H7 (cell line): ENCODE measurements at regions not wholly inside any gene's neighbourhood (a gene's known extent, or its start where the extent isn't known, plus 50 kb on each side); places are given as distances from the start of the nearest gene placed in this dataset.

Source experiments
- DNase-seq: peaks from one replicate; pipeline ENCODE4 v3.0.0; 2012
- H3K27me3 ChIP-seq: 2 replicates; pipeline ENCODE4 v1.6.0; 2011; ENCODE audit warnings: mild to moderate bottlenecking, low read length; ENCODE audit not compliant: control insufficient read depth, insufficient read depth
- H3K36me3 ChIP-seq: replicated peaks from 2 replicates; pipeline ENCODE4 v1.5.1; 2011; ENCODE audit warnings: low read length; ENCODE audit not compliant: control insufficient read depth, insufficient read depth
- H3K4me3 ChIP-seq: 2 replicates; pipeline ENCODE4 v1.5.1; 2011; ENCODE audit warnings: low read depth, mild to moderate bottlenecking, control low read depth, low read length, moderate library complexity; ENCODE audit not compliant: insufficient read depth

DNA sequence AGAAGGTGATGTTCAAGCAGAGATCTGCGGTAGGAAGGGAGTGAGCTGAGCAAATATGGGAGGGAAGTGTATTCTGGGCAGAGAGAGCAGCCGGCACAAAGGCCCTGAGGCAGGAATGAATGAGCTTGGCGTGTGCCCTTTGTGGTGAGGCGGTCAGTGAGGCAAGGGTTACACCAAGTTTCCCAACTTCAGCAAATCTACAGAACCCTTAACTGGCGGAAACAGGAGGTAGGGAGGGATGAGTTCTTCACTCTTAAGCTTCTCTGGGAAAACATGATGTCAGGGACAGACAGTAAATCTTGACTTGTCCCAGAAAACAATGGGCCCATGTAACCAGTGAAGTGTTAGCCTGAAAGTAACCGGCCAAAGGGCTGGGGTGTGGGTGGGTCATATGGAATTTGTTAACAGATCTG is 97.1 kb upstream of the PTPN1 start:
- Histone ChIP-seq H3K4me3 (no peak overlapping the region), H3K27me3 (no peaks in the 10 kb centered on the region), H3K36me3 (no peaks in the 10 kb centered on the region)
- no peak for DNase-seq

- Histone ChIP-seq H3K4me3 (no peak overlapping the region), H3K27me3 (no peaks in the 10 kb centered on the region), H3K36me3 (no peaks in the 10 kb centered on the region)
- DNase-seq, result no peak
Measured at GRCh38 chr20:50415021-50415515, 95.1 kb upstream of the PTPN1 start.

DNA sequence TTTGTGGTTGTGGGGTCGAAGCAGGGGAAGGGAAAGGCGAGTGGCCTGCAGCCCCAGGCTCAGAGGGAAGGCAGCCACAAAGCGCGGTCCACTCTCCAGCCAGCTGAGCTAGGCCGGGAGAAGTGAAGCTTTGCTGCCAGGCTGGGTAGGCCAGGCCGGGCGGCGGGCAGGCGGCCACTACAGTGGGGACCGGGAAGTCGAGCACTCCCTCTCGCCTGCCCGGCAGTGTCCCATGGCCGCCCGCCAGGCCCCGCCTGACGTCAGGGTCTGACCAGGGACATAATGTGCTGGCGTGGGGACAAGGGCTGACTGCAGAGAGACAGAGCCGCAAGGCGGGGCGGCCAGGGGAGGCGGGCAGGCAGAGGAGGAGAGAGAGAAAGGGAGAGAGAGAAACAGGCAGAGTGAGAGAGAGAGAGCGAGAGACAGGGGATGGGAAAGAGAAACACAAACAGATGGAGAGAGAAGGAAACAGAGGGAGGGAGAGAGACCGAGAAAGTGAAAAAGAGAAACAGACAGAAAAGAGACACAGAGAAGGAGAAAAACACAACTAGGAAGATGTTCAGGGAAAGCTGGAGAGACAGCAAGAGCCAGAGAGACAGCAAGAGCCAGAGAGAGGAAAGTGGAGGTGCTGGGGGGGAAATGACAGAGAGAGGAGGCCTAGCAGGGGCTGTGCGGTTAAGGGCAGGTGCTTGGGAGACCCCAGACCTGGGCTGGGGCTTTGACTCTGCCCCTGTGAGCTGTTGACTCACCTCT is 94.5 kb upstream of the PTPN1 start:
- no peaks in the 10 kb centered on the region for H3K36me3 ChIP-seq
- H3K27me3 ChIP-seq, result no peaks in the 10 kb centered on the region
- no peak overlapping the region for H3K4me3 ChIP-seq
- peak; percentile 68 for DNase-seq

- H3K4me3 ChIP-seq, result no peak overlapping the region
- no peaks in the 10 kb centered on the region for H3K27me3 ChIP-seq
- H3K36me3 ChIP-seq, result no peaks in the 10 kb centered on the region
- no peak for DNase-seq
Measured at GRCh38 chr20:50416269-50417022, 93.7 kb upstream of the PTPN1 start.

DNA sequence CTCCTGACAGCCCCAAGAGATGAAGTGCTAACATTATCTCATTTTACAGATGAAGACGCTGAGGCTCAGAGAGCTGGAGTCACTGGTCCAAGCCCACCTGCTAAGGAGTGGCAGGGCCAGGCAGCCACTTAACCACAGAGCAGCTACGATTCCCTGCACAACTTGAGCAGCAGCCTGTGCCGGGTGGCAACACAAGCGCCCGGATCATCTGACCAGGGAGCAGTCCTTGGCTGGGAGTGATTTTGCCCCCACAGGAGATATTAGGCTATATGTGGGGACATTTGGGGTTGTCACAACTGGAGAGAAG is 93.2 kb upstream of the PTPN1 start:
- no peaks in the 10 kb centered on the region for H3K27me3 ChIP-seq
- no peak overlapping the region for H3K4me3 ChIP-seq
- H3K36me3 ChIP-seq, result no peaks in the 10 kb centered on the region
- DNase-seq, result no peak

DNA sequence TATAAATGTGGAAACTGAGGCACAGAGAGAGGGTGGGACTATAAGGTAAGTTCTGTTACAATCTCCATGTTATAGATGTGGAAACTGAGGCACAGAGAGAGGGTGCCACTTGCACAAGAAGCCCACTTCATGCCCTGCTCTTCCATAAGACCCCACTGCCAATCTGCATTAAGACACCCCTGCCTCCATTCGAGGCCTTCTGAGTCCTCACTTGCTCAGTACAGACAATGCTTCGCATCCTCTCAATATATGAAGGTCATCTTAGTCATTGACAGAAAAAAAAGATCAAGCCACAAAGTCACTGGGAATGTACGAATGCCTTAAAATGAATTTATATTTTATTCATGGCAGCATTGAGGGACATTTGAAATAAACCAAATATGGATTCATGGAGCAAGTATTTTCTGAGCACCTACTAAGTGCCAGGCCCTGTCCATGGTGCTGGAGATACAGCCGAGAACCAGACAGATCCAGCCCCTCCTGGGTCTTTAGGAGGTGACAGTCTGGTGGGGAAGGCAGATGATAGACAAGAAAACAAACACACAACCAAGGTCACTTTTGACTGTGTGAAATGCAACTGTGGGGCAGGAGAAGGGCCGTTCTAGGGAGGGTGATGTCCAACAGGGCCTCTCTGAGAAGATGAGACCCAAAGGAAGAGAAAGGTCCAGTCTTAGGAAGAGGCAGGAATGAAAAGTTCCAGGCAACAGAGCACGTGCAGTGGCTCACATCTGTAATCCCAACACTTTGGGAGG is 92.5 kb upstream of the PTPN1 start:
- no peak for DNase-seq
- Histone ChIP-seq H3K36me3 (no peaks in the 10 kb centered on the region), H3K4me3 (no peak overlapping the region), H3K27me3 (no peaks in the 10 kb centered on the region)

DNA sequence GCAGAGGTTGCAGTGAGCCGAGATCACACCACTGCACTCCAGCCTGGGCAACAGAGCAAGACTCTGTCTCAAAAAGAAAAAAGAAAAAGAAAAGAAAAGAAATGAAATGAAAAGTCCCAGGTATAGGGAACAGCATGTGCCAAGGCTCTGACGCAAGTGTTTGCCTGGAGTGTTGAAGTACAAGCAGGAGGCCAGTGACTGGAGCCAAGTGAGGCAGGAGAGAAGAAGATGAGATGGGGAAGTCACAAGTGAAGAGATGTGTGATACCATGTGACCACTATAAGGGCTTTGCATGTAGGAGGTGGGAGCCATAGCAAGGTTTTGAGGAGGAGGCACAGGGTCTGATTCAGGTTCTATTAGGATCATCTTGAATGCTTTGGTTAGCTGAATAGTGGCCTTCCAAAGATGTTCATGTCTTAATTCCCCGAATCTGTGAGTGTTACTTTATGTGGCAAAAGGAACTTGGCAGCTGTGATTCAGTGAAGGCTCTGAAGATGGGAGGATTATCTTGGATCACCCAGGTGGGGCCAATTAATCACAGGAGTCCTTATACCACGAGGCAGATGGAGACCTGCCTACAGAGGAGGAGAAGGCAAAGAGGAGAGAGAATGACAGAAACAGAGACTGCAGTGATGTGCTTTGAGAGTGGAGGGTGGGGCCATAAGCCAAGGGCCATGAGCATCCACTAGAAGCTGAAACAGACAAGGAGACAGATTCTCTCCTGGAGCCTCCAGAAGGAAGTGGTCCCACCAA is 91.1 kb upstream of the PTPN1 start:
- no peak overlapping the region for H3K4me3 ChIP-seq
- H3K27me3 ChIP-seq, result no peaks in the 10 kb centered on the region
- H3K36me3 ChIP-seq, result no peaks in the 10 kb centered on the region
- no peak for DNase-seq

GRCh38 chr20:50420380-50420779 is 89.8 kb upstream of the PTPN1 start:
- DNase-seq, result no peak
- no peaks in the 10 kb centered on the region for H3K27me3 ChIP-seq
- H3K36me3 ChIP-seq, result no peaks in the 10 kb centered on the region
- no peak overlapping the region for H3K4me3 ChIP-seq

- no peaks in the 10 kb centered on the region for H3K36me3 ChIP-seq
- no peak for DNase-seq
- no peak overlapping the region for H3K4me3 ChIP-seq
- H3K27me3 ChIP-seq, result no peaks in the 10 kb centered on the region
Measured at GRCh38 chr20:50421356-50422340, 88.5 kb upstream of the PTPN1 start.

- H3K27me3 ChIP-seq, result no peaks in the 10 kb centered on the region
- H3K36me3 ChIP-seq, result no peaks in the 10 kb centered on the region
- no peak for DNase-seq
- no peak overlapping the region for H3K4me3 ChIP-seq
Measured at GRCh38 chr20:50423758-50424157, 86.4 kb upstream of the PTPN1 start.

DNA sequence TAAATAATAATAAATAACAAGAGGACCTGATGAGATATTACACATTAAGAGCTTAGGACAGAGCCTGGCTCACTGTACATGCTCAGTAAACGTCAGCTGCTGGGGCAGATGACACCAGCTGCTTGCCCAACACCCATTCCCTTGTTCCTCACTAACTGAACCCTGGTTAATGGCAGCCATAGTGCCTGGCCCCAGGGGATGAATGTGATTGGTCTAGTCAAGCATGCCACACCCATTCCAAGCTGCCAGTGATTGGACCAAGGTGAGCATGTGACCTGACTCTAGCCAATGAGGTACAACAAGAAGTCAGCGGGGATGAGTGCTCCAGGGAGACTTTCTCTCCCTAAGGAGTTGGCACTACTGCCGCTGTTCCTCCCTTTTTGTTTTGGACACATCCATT is 85.1 kb upstream of the PTPN1 start:
- no peaks in the 10 kb centered on the region for H3K27me3 ChIP-seq
- no peak overlapping the region for H3K4me3 ChIP-seq
- H3K36me3 ChIP-seq, result no peaks in the 10 kb centered on the region
- no peak for DNase-seq

GRCh38 chr20:50426866-50427718 is 83.1 kb upstream of the PTPN1 start:
- DNase-seq, result no peak
- no peak overlapping the region for H3K4me3 ChIP-seq
- no peaks in the 10 kb centered on the region for H3K36me3 ChIP-seq
- no peaks in the 10 kb centered on the region for H3K27me3 ChIP-seq

DNA sequence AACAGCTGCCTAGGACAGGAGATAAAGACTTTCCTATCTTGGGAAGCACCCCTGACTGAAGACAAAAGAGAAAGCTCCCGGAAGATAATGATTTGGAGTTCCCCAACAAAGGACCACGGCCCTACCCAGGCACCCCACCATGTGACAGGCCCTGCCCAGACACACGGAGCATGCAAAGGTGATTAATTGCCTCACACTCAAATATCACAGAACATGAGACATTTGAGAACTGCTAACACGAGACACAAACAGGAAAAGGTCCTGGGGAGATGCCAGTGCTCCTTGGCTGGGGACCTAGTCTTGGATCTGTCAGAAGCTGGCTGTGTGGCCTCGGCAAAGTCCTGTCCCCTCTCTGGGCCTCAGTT is 82.5 kb upstream of the PTPN1 start:
- Histone ChIP-seq H3K4me3 (no peak overlapping the region), H3K27me3 (no peaks in the 10 kb centered on the region), H3K36me3 (no peaks in the 10 kb centered on the region)
- DNase-seq, result no peak
